HCEC 1CT (cell line): ENCODE measurements at regions not wholly inside any gene's neighbourhood (a gene's known extent, or its start where the extent isn't known, plus 50 kb on each side); places are given as distances from the start of the nearest gene placed in this dataset.

Source experiments
- DNase-seq: peaks from one replicate; pipeline ENCODE4 v3.0.0-alpha.2; 2017

DNA sequence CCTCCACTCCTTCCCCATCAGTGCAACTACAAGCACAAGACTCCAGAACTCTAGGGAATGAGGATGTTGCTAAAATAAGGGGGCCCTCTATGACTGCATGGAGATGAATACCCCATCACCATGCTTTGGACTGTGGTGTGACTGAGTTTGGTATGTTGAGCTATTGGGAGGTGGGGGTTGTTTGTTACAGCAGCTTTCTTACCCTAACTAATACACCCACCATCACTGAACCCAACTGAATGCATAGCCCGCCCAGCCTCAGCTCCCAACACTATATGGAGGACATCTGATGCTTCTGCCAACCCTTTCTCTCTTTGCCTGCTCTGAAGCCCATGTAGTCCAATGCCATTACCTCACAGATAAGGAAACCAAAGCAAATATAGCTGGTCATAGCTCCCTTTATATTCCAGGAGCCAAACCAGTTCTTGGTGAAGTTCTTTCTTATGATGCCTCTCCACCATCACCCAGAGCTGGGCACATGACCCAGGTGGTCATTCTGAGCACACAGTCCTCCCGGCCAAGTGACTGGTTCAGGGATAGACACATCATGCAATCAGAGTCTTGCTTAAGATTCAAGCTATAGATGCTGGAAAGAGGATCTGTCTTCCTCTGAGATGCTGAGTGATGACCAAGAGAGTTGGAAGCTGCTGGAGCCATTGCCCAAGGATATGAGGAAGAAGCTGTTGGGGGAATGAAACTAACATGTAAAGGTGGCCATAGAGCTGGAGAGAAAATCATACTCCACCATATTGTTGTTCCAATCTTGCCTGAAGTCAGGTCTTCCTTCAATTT is 155.6 kb upstream of the HAAO start:
- no peak for DNase-seq

DNA sequence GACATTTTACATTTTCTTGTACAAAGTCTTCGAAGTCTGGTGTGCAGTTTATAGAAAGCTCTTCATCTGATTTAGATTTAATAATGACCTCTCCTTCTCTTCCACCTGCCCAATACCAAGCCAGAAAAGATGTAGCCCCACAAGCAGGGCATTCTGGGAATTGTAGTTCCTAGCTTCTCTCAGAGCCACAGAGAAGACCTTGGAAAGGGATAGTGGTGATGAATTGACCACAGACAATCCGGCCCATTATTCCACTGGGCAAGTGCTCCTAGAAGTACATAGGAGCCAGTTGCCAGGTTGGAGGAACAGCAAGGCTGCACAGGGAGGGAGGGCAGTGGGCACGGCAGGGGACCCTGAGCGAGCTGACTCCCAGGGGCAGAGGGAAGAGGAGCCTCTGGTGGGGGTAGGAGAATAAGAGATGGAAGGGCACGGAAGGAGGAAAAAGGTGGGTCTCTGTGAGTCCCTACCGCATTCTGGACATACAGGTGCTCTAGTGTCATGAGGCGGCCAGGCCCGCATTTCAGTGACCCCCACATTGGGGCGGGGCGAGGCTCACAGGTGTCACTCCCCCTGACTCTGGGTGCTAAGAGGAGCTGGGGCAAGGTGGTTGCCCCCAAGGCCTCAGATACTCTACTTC is 152.5 kb upstream of the HAAO start:
- DNase-seq, result peak; percentile 54

GRCh38 chr2:42942990-42943493 is 150.7 kb upstream of the HAAO start:
- no peak for DNase-seq

GRCh38 chr2:42942214-42942989 is 150.0 kb upstream of the HAAO start:
- DNase-seq, result no peak

DNA sequence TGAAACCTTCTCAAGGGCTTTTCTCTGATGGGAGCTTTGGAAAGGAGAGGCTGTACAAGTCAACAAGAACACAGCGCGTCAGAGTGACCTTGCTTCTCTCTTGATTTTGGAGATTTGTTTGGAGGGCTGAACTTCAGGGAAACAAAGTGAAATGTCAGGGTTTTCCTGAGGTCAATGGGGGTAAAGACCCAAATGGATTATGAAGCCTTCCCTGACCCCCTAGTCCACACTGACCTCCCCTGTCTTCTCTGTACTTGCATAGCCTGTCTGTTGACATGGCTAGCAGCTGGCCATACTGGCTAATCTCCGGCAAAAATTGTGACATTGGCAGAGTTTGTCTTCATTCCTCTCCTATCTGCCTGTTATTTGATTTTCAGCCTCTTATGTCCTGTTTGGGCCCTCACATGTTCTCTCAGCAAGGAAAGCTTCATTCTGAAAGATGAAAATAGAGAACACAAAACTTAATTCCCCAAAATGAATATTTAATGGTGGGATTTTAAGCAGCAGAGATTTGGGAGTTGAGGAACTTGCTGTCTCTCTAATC is 149.3 kb upstream of the HAAO start:
- no peak for DNase-seq

- DNase-seq, result no peak
Measured at GRCh38 chr2:42939411-42940206, 147.2 kb upstream of the HAAO start.

- no peak for DNase-seq
Measured at GRCh38 chr2:42938671-42939370, 146.4 kb upstream of the HAAO start.

DNA sequence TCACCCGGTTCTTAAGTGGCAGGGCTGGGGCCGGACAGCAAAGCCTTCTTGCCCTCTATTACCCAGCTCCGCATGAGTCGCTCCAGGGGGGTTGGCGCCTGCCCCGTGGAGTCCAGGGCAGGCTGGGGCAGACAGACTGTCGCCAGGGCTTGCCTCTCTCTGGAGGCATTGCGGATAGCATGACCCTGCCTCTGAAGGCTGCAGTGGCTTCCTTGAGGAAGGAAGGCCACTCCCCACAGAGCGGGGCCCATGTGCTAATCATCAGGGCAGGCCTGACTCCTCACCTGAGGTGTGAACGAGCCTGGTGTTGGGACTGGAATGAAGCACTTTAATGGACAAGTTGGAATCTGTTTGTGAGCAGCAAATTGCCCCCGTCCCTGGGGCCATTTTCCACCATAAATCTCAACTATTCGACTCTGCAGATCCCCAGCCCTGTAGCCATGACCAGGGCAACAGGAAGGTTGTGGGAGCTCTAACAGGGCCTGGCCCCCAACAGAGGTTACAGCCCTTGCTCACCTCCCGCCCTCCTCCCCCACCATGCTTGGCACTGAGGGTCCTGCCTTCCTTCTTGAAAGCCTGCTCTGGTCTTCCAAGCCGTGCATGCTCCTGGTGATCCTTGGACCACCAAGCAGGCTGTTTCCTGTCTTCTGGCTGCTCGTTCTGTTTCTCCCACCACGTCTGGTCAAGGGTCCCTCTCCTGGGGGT is 144.9 kb upstream of the HAAO start:
- no peak for DNase-seq

- DNase-seq, result no peak
Measured at GRCh38 chr2:42935692-42936671, 143.6 kb upstream of the HAAO start.

DNA sequence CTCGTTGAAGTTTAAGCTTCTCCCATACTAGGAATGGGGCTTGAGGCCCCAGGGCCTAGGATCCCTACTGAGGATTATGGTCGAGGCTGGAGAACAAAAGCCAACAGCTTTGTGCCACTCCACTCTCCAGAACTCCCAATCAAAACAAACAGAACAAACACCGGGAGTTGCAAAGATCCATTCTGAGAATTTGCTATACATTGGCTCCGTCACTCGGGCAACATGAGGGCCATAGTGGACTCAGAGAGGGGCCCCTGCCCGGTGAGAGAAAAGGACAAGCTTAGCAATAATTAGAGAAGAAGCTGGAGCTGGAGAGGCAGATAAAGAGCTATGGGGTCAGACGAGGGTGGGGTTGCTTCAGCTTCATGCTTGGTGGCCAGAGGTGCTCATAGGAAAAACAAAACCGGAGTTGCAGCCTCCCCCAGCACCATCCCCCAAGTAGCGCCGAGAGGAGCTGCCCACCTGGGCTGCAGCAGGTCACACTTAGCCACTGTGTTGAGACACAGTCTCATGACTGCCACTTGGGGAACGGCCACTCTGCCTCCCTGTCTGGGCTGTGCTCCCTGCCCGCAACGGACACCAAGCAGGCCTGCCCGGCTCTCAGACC is 142.3 kb upstream of the HAAO start:
- no peak for DNase-seq

- no peak for DNase-seq
Measured at GRCh38 chr2:42933824-42934254, 141.5 kb upstream of the HAAO start.

DNA sequence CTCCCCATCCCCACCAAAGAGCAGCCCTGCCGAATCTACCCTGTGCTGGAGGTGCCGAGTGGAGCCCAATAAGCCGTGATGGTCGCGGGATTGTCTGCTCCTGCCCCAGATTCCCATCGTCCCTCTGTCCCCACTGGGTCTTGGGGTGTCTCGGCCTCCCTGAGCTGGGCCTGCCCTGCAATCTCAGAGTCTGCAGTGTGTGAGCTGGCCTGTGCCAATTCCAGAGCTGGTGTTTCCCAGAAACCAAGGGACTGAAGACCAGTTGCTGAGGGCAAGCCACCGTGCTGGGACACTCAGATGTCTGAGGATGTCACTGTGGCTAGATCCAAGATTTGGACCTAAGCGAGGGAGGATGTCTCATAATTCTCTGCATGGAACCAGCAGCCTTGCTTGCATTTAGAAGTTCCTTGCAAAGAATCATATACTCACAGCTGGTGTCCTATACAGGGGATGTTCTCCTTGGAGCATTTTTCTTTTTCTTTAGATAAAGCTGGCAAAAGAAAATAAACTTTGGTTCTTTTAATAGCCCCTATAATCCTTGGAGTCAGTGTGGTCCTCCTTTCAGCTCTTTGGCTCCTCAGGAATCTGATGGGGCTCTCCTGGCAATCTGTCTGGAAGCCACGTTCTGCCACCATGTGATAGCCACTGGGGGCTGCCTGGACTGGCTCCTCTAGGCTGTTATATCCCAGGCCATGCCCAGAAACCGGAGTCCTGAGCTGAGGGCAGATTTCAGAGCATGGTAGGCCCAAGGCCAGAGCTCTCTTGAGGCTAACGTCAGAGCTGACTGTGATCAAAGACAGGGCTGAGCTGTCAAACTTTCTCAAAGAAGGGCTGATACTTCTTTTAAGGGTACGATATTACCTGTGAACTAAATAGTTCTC is 140.1 kb upstream of the HAAO start:
- DNase-seq, result no peak

GRCh38 chr2:42931818-42932195 is 139.4 kb upstream of the HAAO start:
- no peak for DNase-seq

DNA sequence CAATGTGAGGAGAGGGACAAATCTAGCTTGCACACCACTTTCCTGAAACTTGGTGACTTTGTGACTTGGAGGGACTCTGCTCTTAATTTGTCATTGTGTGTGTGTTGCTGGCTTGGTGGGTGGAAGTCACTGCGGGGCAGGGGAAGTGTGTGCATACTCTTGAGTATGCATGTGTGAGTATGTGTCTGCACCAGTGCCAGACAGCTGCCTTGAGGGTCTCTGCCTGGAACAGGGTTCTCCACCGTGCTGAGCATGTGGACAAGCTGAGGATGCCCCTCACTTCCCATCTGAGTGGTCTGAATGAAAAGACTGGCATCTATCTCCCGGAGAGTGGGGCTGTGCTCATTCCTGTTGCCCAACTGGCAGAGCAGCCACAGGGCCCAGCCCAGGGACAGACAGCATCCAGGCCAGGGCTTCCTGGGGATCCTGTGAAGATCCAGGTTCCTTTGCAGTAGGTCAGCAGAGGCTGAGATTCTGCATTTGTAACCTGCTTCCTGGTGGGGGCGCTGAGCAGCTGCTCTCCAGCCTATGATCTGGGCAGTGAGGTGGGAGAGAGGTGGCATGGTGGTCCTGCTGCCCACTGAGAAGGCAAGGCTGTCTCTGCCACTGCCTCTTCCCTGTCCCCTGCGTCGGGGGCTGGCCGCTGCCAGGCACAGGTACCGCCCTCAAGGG is 138.9 kb upstream of the HAAO start:
- DNase-seq, result no peak

- DNase-seq, result no peak
Measured at GRCh38 chr2:42930025-42930581, 137.7 kb upstream of the HAAO start.

GRCh38 chr2:42929546-42930024 is 137.2 kb upstream of the HAAO start:
- DNase-seq, result no peak
